AG10803 (cell line): ENCODE measurements at regions not wholly inside any gene's neighbourhood (a gene's known extent, or its start where the extent isn't known, plus 50 kb on each side); places are given as distances from the start of the nearest gene placed in this dataset.

ENCODE experiments used
- DNase-seq: peaks from one replicate; pipeline ENCODE4 v3.0.0; 2010; ENCODE audit warnings: low read depth
- H3K4me3 ChIP-seq: 2 replicates; pipeline ENCODE4 v1.5.1; 2011; ENCODE audit warnings: mild to moderate bottlenecking, low read length, control low read depth
- CTCF ChIP-seq: conservative IDR thresholded peaks from 2 replicates; pipeline ENCODE4 v1.5.1; 2011; ENCODE audit warnings: mild to moderate bottlenecking, low read length, control low read depth, inconsistent platforms

DNA sequence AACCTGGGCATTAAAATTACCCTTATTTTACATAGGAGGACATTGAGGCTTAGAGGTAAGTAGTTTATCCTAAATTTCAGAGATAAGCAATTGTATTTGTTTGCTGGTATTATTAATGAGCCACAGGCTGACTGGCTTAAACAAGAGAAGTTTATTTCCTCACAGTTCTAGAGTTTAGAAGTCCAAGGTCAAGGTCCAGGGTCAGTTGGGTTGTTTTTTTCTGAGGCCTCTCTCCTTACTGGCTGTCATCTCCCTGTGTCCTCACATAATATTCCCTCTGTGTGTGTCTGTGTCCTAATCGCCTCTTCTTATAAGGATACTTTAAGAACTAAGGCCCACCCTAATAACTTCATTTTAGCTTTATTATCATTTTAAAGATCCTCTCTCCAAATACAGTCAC is 294.9 kb upstream of the ATP5MC3 start:
- no peak for DNase-seq
- no peak overlapping the region for H3K4me3 ChIP-seq
- TF ChIP-seq CTCF = no peak

- no peak for TF ChIP-seq CTCF
- no peak for DNase-seq
- no peak overlapping the region for H3K4me3 ChIP-seq
Observed at GRCh38 chr2:175475130-175475529, 293.6 kb upstream of the ATP5MC3 start.

GRCh38 chr2:175468431-175469098 is 287.1 kb upstream of the ATP5MC3 start:
- H3K4me3 ChIP-seq = no peak overlapping the region
- DNase-seq = no peak
- TF ChIP-seq CTCF = no peak

DNA sequence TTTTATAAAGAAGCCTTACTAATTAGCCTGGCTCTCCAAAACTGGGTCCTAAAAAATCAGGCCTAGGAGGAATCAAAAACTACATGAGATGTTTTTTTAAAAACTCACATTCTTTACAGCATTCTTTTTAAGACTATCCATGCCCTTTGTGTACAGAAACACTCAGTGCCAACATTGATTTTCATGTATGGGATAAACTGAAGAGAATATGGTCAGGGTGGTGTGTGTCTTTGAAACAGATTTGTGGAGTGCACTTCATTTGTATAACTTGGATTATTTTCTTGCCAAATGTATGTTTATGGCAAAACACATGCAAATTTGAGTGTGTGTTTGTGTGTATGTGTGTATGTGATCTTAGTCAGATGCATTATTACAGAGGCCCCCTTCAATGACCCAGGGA is 283.6 kb upstream of the ATP5MC3 start:
- H3K4me3 ChIP-seq = no peak overlapping the region
- no peak for DNase-seq
- TF ChIP-seq CTCF = no peak

GRCh38 chr2:175464311-175464670 is 282.8 kb upstream of the ATP5MC3 start:
- H3K4me3 ChIP-seq = no peak overlapping the region
- no peak for DNase-seq
- TF ChIP-seq CTCF = no peak

GRCh38 chr2:175463589-175464310 is 282.2 kb upstream of the ATP5MC3 start:
- no peak for DNase-seq
- no peak for TF ChIP-seq CTCF
- H3K4me3 ChIP-seq = no peak overlapping the region

DNA sequence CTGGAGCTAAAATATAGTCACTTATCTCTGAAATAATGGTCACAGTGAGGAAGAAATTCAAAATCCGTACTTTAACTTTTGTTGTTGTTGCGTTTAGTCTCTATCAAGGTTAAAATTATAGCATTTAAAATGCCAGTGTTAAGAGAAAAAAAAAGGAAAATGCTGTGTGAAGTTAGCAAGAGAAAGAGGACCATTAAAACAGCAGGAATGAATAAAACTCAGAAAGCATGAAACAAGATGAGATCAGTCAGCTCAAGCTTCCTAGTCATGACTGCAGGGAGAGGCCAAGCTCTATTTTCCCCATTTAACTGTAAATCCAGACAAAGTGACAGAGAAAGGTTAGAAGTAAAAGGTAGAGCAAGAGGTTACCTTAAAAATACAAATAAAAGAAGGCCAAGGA is 281.7 kb upstream of the ATP5MC3 start:
- no peak for DNase-seq
- no peak overlapping the region for H3K4me3 ChIP-seq
- no peak for TF ChIP-seq CTCF
